ENCODE measurements at regions not wholly inside any gene's neighbourhood (a gene's known extent, or its start where the extent isn't known, plus 50 kb on each side); places are given as distances from the start of the nearest gene placed in this dataset.
"Not testable (repeated sequence)": the region's sequence is repeated elsewhere in the genome, so short reads cannot be mapped to it uniquely, and the experiment has no call there.

- no peak for DNase-seq (ENCODE audit: low read depth in 2 of 2)
These were observed 251.8 kb upstream of the DMRT1 start for GRCh38 chr9:589723-590122.

- DNase-seq (ENCODE audit: low read depth in 2 of 2), result no peak
These were observed 250.2 kb upstream of the DMRT1 start for GRCh38 chr9:591292-591691.

GRCh38 chr9:592225-592624 is 249.3 kb upstream of the DMRT1 start:
- DNase-seq (ENCODE audit: low read depth in 2 of 2), result no peak

- no peak for DNase-seq (ENCODE audit: low read depth in 2 of 2)
These were observed 248.8 kb upstream of the DMRT1 start for GRCh38 chr9:592733-593132.

- DNase-seq (ENCODE audit: low read depth in 2 of 2), result no peak
These were observed 247.7 kb upstream of the DMRT1 start for GRCh38 chr9:593809-594208.

- no peak for DNase-seq (ENCODE audit: low read depth in 2 of 2)
These were observed 244.8 kb upstream of the DMRT1 start for GRCh38 chr9:596703-597102.

GRCh38 chr9:600006-600405 is 241.5 kb upstream of the DMRT1 start:
- DNase-seq (ENCODE audit: low read depth in 2 of 2), result no peak

GRCh38 chr9:602716-603115 is 238.8 kb upstream of the DMRT1 start:
- DNase-seq (ENCODE audit: low read depth in 2 of 2), result no peak

- DNase-seq (ENCODE audit: low read depth in 2 of 2), result no peak
These were observed 238.4 kb upstream of the DMRT1 start for GRCh38 chr9:603126-603525.

- DNase-seq (ENCODE audit: low read depth in 2 of 2), result no peak
These were observed 234.1 kb upstream of the DMRT1 start for GRCh38 chr9:607417-607816.

GRCh38 chr9:613771-614347 is 227.6 kb upstream of the DMRT1 start:
- peak in 1 of 2 donors; percentile 4 for DNase-seq (ENCODE audit: low read depth in 2 of 2)

GRCh38 chr9:614431-614830 is 227.1 kb upstream of the DMRT1 start:
- no peak for DNase-seq (ENCODE audit: low read depth in 2 of 2)

GRCh38 chr9:615756-616155 is 225.7 kb upstream of the DMRT1 start:
- no peak for DNase-seq (ENCODE audit: low read depth in 2 of 2)

- no peak for DNase-seq (ENCODE audit: low read depth in 2 of 2)
These were observed 224.8 kb upstream of the DMRT1 start for GRCh38 chr9:616694-617093.

GRCh38 chr9:617445-618085 is 223.9 kb upstream of the DMRT1 start:
- no peak for DNase-seq (ENCODE audit: low read depth in 2 of 2)

- no peak for DNase-seq (ENCODE audit: low read depth in 2 of 2)
These were observed 223.0 kb upstream of the DMRT1 start for GRCh38 chr9:618478-618877.

GRCh38 chr9:621201-621855 is 220.2 kb upstream of the DMRT1 start:
- DNase-seq (ENCODE audit: low read depth in 2 of 2), result no peak

GRCh38 chr9:624935-625500 is 216.5 kb upstream of the DMRT1 start:
- DNase-seq (ENCODE audit: low read depth in 2 of 2), result no peak

GRCh38 chr9:625613-626012 is 215.9 kb upstream of the DMRT1 start:
- no peak for DNase-seq (ENCODE audit: low read depth in 2 of 2)

- DNase-seq (ENCODE audit: low read depth in 2 of 2), result not testable (repeated sequence)
These were observed 215.4 kb upstream of the DMRT1 start for GRCh38 chr9:626114-626513.

GRCh38 chr9:626596-626995 is 214.9 kb upstream of the DMRT1 start:
- no peak for DNase-seq (ENCODE audit: low read depth in 2 of 2)

GRCh38 chr9:627336-627970 is 214.0 kb upstream of the DMRT1 start:
- DNase-seq (ENCODE audit: low read depth in 2 of 2), result no peak

GRCh38 chr9:629146-629545 is 212.4 kb upstream of the DMRT1 start:
- DNase-seq (ENCODE audit: low read depth in 2 of 2), result no peak

Data from stimulated activated CD8-positive, alpha-beta memory T cell treated with anti-CD3 and anti-CD28 coated beads, Interleukin-15, amount 100 ng/mL, for 48 hours (primary cell).